SU-DHL-6 (cell line): ENCODE measurements at regions not wholly inside any gene's neighbourhood (a gene's known extent, or its start where the extent isn't known, plus 50 kb on each side); places are given as distances from the start of the nearest gene placed in this dataset.
"Not testable (repeated sequence)": the region's sequence is repeated elsewhere in the genome, so short reads cannot be mapped to it uniquely, and the experiment has no call there.

ENCODE experiments used
- H2AFZ ChIP-seq: fragments of 200-600 bp; sonication (generic); 2 replicates; pipeline ENCODE4 v1.6.1; 2014; ENCODE audit warnings: low read depth, mild to moderate bottlenecking, moderate library complexity, mixed read lengths, antibody characterized with exemption, low read length; ENCODE audit not compliant: severe bottlenecking
- H3F3A ChIP-seq: fragments of 200-600 bp; shearing (Covaris generic); 2 replicates; pipeline ENCODE4 v1.6.0; 2016; ENCODE audit warnings: antibody characterized with exemption, mild to moderate bottlenecking; ENCODE audit not compliant: insufficient read depth
- H3K27ac ChIP-seq: fragments of 200-600 bp; sonication (generic); 2 replicates; pipeline ENCODE4 v1.5.1; 2016; ENCODE audit warnings: low read depth, mild to moderate bottlenecking, low read length, moderate library complexity, mixed read lengths
- H3K27me3 ChIP-seq: fragments of 200-600 bp; sonication (generic), shearing (Covaris generic); 2 replicates; pipeline ENCODE4 v1.6.0; 2014; ENCODE audit warnings: mild to moderate bottlenecking, low read length
- H3K36me3 ChIP-seq: fragments of 200-600 bp; sonication (generic); 2 replicates; pipeline ENCODE4 v1.6.1; 2014; ENCODE audit warnings: mild to moderate bottlenecking, low read length, mixed read lengths
- H3K4me2 ChIP-seq: fragments of 300-600, 200-600 bp; shearing (Covaris generic), sonication (generic); 2 replicates; pipeline ENCODE4 v1.6.0; 2014; ENCODE audit warnings: low read length, low read depth, mild to moderate bottlenecking; ENCODE audit not compliant: poor library complexity, severe bottlenecking
- H3K4me3 ChIP-seq: fragments of 200-600 bp; sonication (generic); 2 replicates; pipeline ENCODE4 v1.5.1; 2014; ENCODE audit warnings: antibody characterized with exemption, low read length, mild to moderate bottlenecking, mixed read lengths; ENCODE audit not compliant: insufficient read depth, poor library complexity, severe bottlenecking
- H3K79me2 ChIP-seq: fragments of 200-600 bp; sonication (generic); 2 replicates; pipeline ENCODE4 v1.6.1; 2014; ENCODE audit warnings: mild to moderate bottlenecking, low read length, moderate library complexity; ENCODE audit not compliant: insufficient read depth
- H3K9ac ChIP-seq: fragments of 200-600 bp; sonication (generic); 2 replicates; pipeline ENCODE4 v1.7.0; 2014; ENCODE audit warnings: mild to moderate bottlenecking, low read length
- H3K9me2 ChIP-seq: fragments of 200-600 bp; sonication (generic); replicated peaks from 2 replicates; pipeline ENCODE4 v1.6.1; 2014; ENCODE audit warnings: low read length; ENCODE audit not compliant: insufficient read depth
- H3K9me3 ChIP-seq: fragments of 200-600 bp; sonication (generic); 2 replicates; pipeline ENCODE4 v1.6.1; 2014; ENCODE audit warnings: low read length, mixed read lengths; ENCODE audit not compliant: insufficient read depth
- H4K20me1 ChIP-seq: fragments of 200-600 bp; sonication (generic); 2 replicates; pipeline ENCODE4 v1.6.1; 2014; ENCODE audit warnings: low read depth, mild to moderate bottlenecking, antibody characterized with exemption, low read length, moderate library complexity, mixed read lengths
- CTCF ChIP-seq: fragments of 200-600 bp; sonication (generic); IDR thresholded peaks from one replicate; pipeline ENCODE4 v1.5.1; 2017; ENCODE audit warnings: antibody characterized with exemption, mild to moderate bottlenecking, low read length, moderate library complexity; ENCODE audit not compliant: insufficient read depth, poor library complexity, severe bottlenecking
- EZH2phosphoT487 ChIP-seq: fragments of 200-600 bp; sonication (generic), shearing (Covaris generic); conservative IDR thresholded peaks from 2 replicates; pipeline ENCODE4 v1.6.1; 2018; ENCODE audit warnings: mild to moderate bottlenecking, antibody characterized with exemption, low read length, moderate library complexity, mixed read lengths

DNA sequence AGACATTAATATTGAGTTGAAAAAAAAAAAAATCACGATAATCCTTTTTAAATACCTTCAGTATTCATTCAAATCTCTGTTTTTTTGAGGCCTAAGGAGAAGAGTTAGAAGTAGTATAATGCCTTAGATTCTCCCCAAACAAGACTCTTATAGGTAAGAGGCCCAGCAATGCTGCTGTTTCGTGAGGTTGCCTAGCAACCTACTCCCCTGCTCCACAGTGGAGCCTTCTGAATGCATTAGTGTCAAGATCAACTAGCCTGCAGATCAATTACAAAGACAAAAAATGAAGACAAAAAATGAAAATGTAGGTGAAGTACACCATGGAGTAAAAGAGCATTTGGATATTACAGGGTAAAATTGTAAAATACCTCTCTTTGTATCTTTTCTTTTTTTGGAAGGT is 229.8 kb upstream of the LUZP2 start:
- no peaks in the 10 kb centered on the region for H3K79me2 ChIP-seq
- no peak for TF ChIP-seq CTCF
- no peak for TF ChIP-seq EZH2phosphoT487
- H4K20me1 ChIP-seq, result no peaks in the 10 kb centered on the region
- H3K36me3 ChIP-seq, result no peaks in the 10 kb centered on the region
- no peak overlapping the region for H3K4me3 ChIP-seq
- no peak overlapping the region for H3K4me2 ChIP-seq
- no peaks in the 10 kb centered on the region for H3K9me2 ChIP-seq
- no peaks in the 10 kb centered on the region for H3F3A ChIP-seq
- H3K27ac ChIP-seq, result no peak overlapping the region
- no peaks in the 10 kb centered on the region for H3K9me3 ChIP-seq
- H3K9ac ChIP-seq, result no peak overlapping the region
- no peaks in the 10 kb centered on the region for H3K27me3 ChIP-seq
- H2AFZ ChIP-seq, result no peak overlapping the region

DNA sequence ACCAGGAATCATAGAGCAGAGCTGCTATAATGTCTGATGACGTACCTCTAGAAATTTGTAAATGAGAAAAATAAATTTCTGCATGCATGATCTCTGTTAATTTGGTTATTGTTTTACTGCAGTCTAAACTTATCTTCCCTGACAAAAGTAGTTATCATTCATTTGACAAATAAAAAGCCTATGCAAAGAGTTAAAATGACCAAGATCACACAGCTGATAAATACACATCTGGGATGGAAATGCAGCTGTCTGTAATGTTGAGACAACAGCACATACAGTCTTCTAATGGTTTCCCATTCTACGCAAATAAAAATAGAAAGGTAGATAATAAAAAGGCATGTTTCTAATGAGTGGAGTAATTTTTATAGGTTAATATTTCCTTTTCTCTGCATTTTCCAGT is 225.1 kb upstream of the LUZP2 start:
- H3K9ac ChIP-seq, result no peak overlapping the region
- H3F3A ChIP-seq, result no peaks in the 10 kb centered on the region
- no peaks in the 10 kb centered on the region for H3K79me2 ChIP-seq
- no peaks in the 10 kb centered on the region for H3K36me3 ChIP-seq
- H4K20me1 ChIP-seq, result no peaks in the 10 kb centered on the region
- H3K9me3 ChIP-seq, result no peaks in the 10 kb centered on the region; the same call in 1 of the 2 replicates
- no peak overlapping the region for H3K27ac ChIP-seq
- no peaks in the 10 kb centered on the region for H3K9me2 ChIP-seq
- H3K4me2 ChIP-seq, result no peak overlapping the region
- TF ChIP-seq EZH2phosphoT487, result no peak
- TF ChIP-seq CTCF, result no peak
- no peaks in the 10 kb centered on the region for H3K27me3 ChIP-seq
- no peak overlapping the region for H2AFZ ChIP-seq
- H3K4me3 ChIP-seq, result no peak overlapping the region

DNA sequence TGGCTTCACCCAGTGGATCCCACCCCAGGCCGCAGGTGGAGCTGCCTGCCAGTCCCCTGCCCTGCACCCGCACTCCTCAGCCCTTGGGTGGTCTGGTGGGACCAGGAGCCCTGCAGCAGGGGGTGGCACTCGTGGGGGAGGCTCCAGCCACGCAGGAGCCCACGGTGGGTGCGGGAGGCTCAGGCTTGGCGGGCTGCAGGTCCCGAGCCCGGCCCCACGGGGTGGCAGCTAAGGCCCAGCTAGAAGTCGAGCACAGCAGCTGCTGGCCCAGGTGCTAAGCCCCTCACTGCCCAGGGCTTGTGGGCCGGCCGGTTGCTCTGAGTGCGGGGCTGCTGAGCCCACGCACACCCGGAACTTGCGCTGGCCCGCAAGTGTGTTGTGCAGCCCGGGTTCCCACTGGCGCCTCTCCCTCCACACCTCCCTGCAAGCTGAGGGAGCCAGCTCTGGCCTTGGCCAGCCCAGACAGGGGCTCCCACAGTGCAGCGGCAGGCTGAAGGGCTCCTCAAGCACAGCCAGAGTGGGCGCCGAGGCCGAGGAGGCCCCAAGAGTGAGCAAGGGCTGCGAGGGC is 222.6 kb upstream of the LUZP2 start:
- not testable (repeated sequence) for H3K9me2 ChIP-seq, H3F3A ChIP-seq, H3K79me2 ChIP-seq, H3K9ac ChIP-seq, H2AFZ ChIP-seq, H3K4me3 ChIP-seq, H3K27me3 ChIP-seq, H3K27ac ChIP-seq, H3K9me3 ChIP-seq, H3K4me2 ChIP-seq, H4K20me1 ChIP-seq, H3K36me3 ChIP-seq

GRCh38 chr11:24286238-24286637 is 210.6 kb upstream of the LUZP2 start:
- no peak overlapping the region for H2AFZ ChIP-seq
- no peaks in the 10 kb centered on the region for H3F3A ChIP-seq
- no peaks in the 10 kb centered on the region for H3K9me3 ChIP-seq
- no peak overlapping the region for H3K9ac ChIP-seq
- no peaks in the 10 kb centered on the region for H3K9me2 ChIP-seq
- no peak overlapping the region for H3K27ac ChIP-seq
- no peaks in the 10 kb centered on the region for H3K79me2 ChIP-seq
- H4K20me1 ChIP-seq, result no peaks in the 10 kb centered on the region
- no peak overlapping the region for H3K4me2 ChIP-seq
- H3K27me3 ChIP-seq, result no peaks in the 10 kb centered on the region
- H3K4me3 ChIP-seq, result no peak overlapping the region
- TF ChIP-seq CTCF (no peak), EZH2phosphoT487 (no peak)
- no peaks in the 10 kb centered on the region for H3K36me3 ChIP-seq
